ENCODE measurements at regions not wholly inside any gene's neighbourhood (a gene's known extent, or its start where the extent isn't known, plus 50 kb on each side); places are given as distances from the start of the nearest gene placed in this dataset.
A peak's percentile ranks its signal among the peaks of the same experiment; 100 is the strongest.
"Not testable (repeated sequence)": the region's sequence is repeated elsewhere in the genome, so short reads cannot be mapped to it uniquely, and the experiment has no call there.

DNA sequence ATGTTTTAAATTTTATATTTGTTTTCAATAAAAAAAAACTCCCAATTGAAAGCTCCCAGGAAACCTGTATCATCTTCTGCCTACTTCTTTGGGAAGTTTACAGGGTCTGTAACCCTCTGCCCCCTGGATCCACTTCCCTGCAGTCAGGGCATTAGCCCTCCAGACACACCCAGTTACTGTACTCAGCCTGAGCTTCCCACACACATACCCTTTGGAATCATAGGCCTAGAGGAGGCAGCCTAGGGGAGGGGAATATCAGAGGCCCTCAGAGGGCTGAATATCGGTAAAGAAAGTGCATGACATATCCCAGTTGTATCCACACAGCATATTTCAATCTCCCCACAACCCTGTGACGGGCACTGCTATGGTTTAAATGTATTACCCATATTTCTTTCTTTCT lies 56.2 kb upstream of the TFPI start:
- H3K4me1 ChIP-seq (ENCODE audit: control insufficient read depth, insufficient read depth, low read length); H3K9ac ChIP-seq (ENCODE audit: low read depth, low read length): not testable (repeated sequence)

DNA sequence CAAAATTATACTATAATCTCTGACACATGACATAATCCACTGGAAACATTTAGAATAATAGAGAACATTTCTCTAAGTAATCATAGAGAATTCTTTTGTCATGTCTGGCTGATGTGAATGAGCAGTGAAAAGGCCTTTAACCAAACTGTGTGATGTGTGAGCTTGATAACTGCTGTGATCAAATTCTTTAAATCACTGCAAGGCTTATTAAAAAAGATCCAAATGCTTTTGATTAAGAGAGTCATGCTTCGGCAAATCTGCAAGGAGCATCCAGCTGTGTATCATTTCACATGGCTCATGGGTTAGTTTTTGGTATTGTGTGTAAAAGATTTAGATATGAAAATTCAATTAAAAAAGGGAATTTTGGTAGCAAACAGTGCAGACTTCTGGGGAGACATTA lies 58.6 kb upstream of the TFPI start:
- no peak overlapping the region for H3K27ac ChIP-seq (ENCODE audit: low read depth, low read length)
- H3K4me1 ChIP-seq (ENCODE audit: control insufficient read depth, insufficient read depth, low read length): peaks cover 28% of the 10 kb centered on the region
- no peak overlapping the region for H3K4me3 ChIP-seq (ENCODE audit: low read depth, low read length)
- no peaks in the 10 kb centered on the region for H3K9me3 ChIP-seq (ENCODE audit: control insufficient read depth, insufficient read depth, low read length)
- no peaks in the 10 kb centered on the region for H3K36me3 ChIP-seq (ENCODE audit: control insufficient read depth, insufficient read depth, low read length)
- H3K9ac ChIP-seq (ENCODE audit: low read depth, low read length): no peak overlapping the region
- H3K27me3 ChIP-seq (ENCODE audit: control insufficient read depth, insufficient read depth, low read length): peaks cover 3% of the 10 kb centered on the region; the same call in 1 of the 2 replicates

More for the DNA sequence above, 56.2 kb upstream of the TFPI start:
- not testable (repeated sequence) for H3K4me3 ChIP-seq (ENCODE audit: low read depth, low read length); H3K9me3 ChIP-seq (ENCODE audit: control insufficient read depth, insufficient read depth, low read length); H3K27ac ChIP-seq (ENCODE audit: low read depth, low read length); H3K36me3 ChIP-seq (ENCODE audit: control insufficient read depth, insufficient read depth, low read length); H3K27me3 ChIP-seq (ENCODE audit: control insufficient read depth, insufficient read depth, low read length)

DNA sequence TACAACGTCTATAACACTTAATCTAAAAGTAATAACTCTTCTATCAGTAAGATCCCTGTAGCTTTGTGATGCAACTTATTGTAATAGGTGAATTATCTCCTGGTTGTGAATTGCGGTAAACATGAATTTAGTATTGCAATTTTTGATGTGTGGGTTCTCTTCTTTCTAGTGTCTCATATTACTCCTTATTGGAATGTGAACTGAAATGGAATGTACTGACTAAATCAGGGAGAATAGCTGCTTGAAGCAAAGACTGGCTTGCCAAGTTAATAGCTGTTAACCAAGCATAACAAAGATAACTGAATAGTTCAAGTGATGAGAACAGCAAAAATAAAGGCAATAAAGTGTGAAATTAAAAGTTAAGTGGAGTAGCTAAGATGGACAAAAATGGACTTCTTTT lies 60.5 kb upstream of the TFPI start:
- no peaks in the 10 kb centered on the region for H3K36me3 ChIP-seq (ENCODE audit: control insufficient read depth, insufficient read depth, low read length)
- H3K27me3 ChIP-seq (ENCODE audit: control insufficient read depth, insufficient read depth, low read length): peaks cover 3% of the 10 kb centered on the region; the same call in 1 of the 2 replicates
- H3K9me3 ChIP-seq (ENCODE audit: control insufficient read depth, insufficient read depth, low read length): no peaks in the 10 kb centered on the region
- H3K4me1 ChIP-seq (ENCODE audit: control insufficient read depth, insufficient read depth, low read length): peaks cover 47% of the 10 kb centered on the region
- no peak overlapping the region for H3K27ac ChIP-seq (ENCODE audit: low read depth, low read length)
- H3K4me3 ChIP-seq (ENCODE audit: low read depth, low read length): no peak overlapping the region
- H3K9ac ChIP-seq (ENCODE audit: low read depth, low read length): no peak overlapping the region

DNA sequence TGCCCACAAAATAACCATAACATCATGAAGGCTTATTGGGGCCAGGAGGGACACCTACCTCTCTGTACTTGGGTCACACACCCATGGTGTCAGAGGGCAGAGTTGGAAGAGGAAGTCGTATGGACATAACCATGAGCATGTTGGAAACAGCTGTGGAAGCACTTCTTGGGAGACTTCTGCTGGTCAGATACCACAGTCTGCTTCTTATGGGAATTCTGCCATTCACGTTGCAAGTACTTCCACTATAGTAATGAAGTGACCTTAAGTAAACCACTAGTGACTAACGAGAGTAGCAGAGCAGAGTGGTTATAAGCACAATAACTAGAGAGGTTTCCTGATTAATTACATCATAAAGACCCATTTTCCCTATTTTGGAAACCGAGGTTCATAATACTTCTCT lies 61.1 kb upstream of the TFPI start:
- Histone ChIP-seq H3K27ac (ENCODE audit: low read depth, low read length) (peak overlapping the region; percentile 12), H3K36me3 (ENCODE audit: control insufficient read depth, insufficient read depth, low read length) (no peaks in the 10 kb centered on the region)

DNA sequence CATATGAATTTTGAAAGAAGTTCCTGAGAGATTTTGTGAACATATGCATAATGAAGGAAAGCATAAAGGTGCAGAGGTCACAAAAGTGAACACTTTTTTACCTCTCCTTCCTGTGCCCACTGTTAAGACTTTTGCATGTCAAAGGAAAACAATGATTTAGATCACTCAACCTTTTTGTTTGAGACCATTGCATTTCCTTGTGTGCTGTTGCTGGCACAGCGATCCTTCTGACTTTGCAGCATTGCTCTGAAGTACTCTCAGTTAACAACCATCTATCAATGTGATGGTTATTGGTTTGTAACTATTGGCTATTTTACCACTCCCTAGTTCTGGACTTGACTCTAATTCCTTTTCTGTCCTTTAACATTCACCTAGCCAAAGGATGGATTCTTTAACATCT lies 61.7 kb upstream of the TFPI start:
- Histone ChIP-seq H3K9ac (ENCODE audit: low read depth, low read length) (no peak overlapping the region), H3K4me3 (ENCODE audit: low read depth, low read length) (no peak overlapping the region; the same call in 1 of the 2 replicates), H3K36me3 (ENCODE audit: control insufficient read depth, insufficient read depth, low read length) (no peaks in the 10 kb centered on the region), H3K4me1 (ENCODE audit: control insufficient read depth, insufficient read depth, low read length) (peaks cover 48% of the 10 kb centered on the region), H3K9me3 (ENCODE audit: control insufficient read depth, insufficient read depth, low read length) (no peaks in the 10 kb centered on the region), H3K27ac (ENCODE audit: low read depth, low read length) (no peak overlapping the region), H3K27me3 (ENCODE audit: control insufficient read depth, insufficient read depth, low read length) (no peaks in the 10 kb centered on the region)

More for the DNA sequence above, 61.1 kb upstream of the TFPI start:
- Histone ChIP-seq H3K4me3 (ENCODE audit: low read depth, low read length) (no peak overlapping the region), H3K4me1 (ENCODE audit: control insufficient read depth, insufficient read depth, low read length) (peaks cover 48% of the 10 kb centered on the region), H3K27me3 (ENCODE audit: control insufficient read depth, insufficient read depth, low read length) (no peaks in the 10 kb centered on the region), H3K9me3 (ENCODE audit: control insufficient read depth, insufficient read depth, low read length) (no peaks in the 10 kb centered on the region), H3K9ac (ENCODE audit: low read depth, low read length) (no peak overlapping the region)

DNA sequence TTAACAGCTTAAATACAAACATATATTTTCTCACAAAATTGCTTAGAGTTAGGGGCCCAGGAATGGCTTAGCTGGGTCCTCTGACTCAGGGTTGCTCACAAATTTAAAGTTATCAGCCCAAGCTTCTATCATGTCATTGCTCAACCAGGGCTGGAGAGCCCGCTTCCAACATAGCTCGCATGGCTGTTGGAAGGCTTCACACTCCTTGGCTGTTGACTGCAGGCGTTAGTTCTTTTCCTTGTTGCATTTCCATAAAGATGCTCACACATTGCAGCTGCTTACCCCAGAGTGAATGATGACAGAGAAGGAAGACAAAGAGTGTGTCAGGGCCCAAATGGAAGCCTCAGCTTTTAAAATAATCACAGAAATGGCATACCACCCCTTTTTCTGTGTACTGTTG lies 62.9 kb upstream of the TFPI start:
- H3K27ac ChIP-seq (ENCODE audit: low read depth, low read length): no peak overlapping the region
- H3K27me3 ChIP-seq (ENCODE audit: control insufficient read depth, insufficient read depth, low read length): no peaks in the 10 kb centered on the region
- no peaks in the 10 kb centered on the region for H3K36me3 ChIP-seq (ENCODE audit: control insufficient read depth, insufficient read depth, low read length)
- no peak overlapping the region for H3K9ac ChIP-seq (ENCODE audit: low read depth, low read length)
- H3K4me3 ChIP-seq (ENCODE audit: low read depth, low read length): no peak overlapping the region
- peaks cover 55% of the 10 kb centered on the region for H3K4me1 ChIP-seq (ENCODE audit: control insufficient read depth, insufficient read depth, low read length)
- H3K9me3 ChIP-seq (ENCODE audit: control insufficient read depth, insufficient read depth, low read length): no peaks in the 10 kb centered on the region

DNA sequence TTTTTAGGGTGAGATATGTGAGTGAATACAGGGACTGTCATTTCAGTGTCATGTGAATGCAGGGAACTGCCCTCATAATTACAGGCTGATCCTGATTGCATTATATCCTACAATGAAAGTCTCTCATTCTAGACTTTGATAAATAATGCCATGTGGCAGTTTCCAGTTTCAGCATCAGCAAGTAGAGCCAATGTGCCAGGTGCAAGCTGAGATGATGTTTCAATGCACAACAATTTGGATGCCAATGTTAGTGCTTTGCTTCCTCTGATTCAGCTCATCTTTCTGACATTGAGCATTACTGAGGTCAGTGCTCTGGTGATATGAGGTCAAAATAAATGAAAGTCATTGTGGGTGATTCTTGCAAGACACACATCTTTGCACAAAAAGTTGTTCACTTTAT lies 63.7 kb upstream of the TFPI start:
- Histone ChIP-seq H3K36me3 (ENCODE audit: control insufficient read depth, insufficient read depth, low read length) (no peaks in the 10 kb centered on the region), H3K9ac (ENCODE audit: low read depth, low read length) (no peak overlapping the region), H3K4me3 (ENCODE audit: low read depth, low read length) (no peak overlapping the region), H3K27ac (ENCODE audit: low read depth, low read length) (no peak overlapping the region), H3K27me3 (ENCODE audit: control insufficient read depth, insufficient read depth, low read length) (no peaks in the 10 kb centered on the region), H3K4me1 (ENCODE audit: control insufficient read depth, insufficient read depth, low read length) (peaks cover 61% of the 10 kb centered on the region), H3K9me3 (ENCODE audit: control insufficient read depth, insufficient read depth, low read length) (no peaks in the 10 kb centered on the region)

DNA sequence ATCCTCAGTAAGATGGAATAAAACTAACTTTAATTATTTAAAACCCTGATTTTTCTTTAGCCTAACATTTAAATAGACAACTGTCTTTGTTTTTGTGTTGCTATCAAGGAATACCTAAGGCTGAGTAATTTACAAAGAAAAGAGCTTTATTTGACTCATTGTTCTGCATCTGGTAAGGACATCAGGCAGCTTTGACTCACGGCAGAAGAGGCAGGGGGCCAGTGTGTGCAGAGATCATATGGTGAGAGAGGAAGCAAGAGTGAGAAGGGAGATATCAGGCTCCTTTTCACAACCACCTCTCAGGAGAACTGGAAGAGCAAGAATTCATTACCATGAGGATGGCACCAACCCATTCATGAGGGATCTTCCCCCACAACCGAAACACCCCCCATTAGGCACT lies 64.6 kb upstream of the TFPI start:
- Histone ChIP-seq H3K9me3 (ENCODE audit: control insufficient read depth, insufficient read depth, low read length) (no peaks in the 10 kb centered on the region), H3K9ac (ENCODE audit: low read depth, low read length) (no peak overlapping the region), H3K27ac (ENCODE audit: low read depth, low read length) (peak overlapping the region; percentile 71), H3K4me3 (ENCODE audit: low read depth, low read length) (no peak overlapping the region), H3K4me1 (ENCODE audit: control insufficient read depth, insufficient read depth, low read length) (peaks cover 61% of the 10 kb centered on the region), H3K27me3 (ENCODE audit: control insufficient read depth, insufficient read depth, low read length) (no peaks in the 10 kb centered on the region), H3K36me3 (ENCODE audit: control insufficient read depth, insufficient read depth, low read length) (no peaks in the 10 kb centered on the region)

DNA sequence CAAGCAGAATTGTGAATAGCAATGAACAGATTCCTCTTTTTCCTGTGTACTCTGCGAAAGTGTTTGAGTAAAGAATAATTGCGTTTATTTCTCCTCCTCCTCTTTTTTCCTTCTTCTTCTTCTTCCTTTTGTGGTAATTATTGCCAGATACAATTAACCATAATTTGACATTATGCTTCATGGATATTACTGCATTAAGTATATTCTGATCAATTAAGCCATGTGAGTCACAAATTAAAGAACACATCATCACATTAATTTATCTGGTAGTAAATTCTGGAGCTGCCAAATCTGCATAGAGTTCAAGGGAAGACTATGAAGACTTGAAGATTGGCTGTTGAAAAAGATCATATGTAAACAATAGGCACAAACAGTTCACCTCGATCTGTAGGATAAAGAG lies 72.9 kb upstream of the TFPI start:
- Histone ChIP-seq H3K27ac (ENCODE audit: low read depth, low read length) (no peak overlapping the region), H3K27me3 (ENCODE audit: control insufficient read depth, insufficient read depth, low read length) (no peaks in the 10 kb centered on the region), H3K36me3 (ENCODE audit: control insufficient read depth, insufficient read depth, low read length) (no peaks in the 10 kb centered on the region), H3K9me3 (ENCODE audit: control insufficient read depth, insufficient read depth, low read length) (0 out of 2 replicates have a peak, but pooled peaks cover 4% of the 10 kb centered on the region), H3K4me3 (ENCODE audit: low read depth, low read length) (no peak overlapping the region), H3K4me1 (ENCODE audit: control insufficient read depth, insufficient read depth, low read length) (peaks cover 28% of the 10 kb centered on the region), H3K9ac (ENCODE audit: low read depth, low read length) (no peak overlapping the region)

DNA sequence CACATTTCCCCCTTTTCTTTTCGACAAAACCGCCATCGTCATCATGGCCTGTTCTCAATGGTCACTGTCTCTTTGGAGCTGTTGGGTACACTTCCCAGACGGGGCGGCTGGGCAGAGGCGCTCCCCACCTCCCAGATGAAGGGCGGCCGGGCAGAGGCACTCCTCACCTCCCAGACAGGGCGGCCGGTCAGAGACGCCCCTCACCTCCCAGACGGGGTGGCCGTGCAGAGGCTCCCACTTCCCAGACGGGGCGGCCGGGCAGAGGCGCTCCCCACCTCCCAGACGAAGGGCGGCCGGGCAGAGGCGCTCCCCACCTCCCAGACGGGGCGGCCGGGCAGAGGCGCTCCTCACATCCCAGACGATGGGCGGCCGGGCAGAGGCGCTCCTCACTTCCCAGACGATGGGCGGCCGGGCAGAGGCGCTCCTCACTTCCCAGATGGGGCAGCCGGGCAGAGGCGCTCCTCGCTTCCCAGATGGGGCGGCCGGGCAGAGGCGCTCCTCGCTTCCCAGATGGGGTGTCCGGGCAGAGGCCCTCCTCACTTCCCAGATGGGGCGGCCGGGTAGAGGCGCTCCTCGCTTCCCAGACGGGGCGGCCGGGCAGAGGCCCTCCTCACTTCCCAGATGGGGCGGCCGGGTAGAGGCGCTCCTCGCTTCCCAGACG lies 82.6 kb upstream of the TFPI start:
- not testable (repeated sequence) for H3K9ac ChIP-seq (ENCODE audit: low read depth, low read length); H3K27ac ChIP-seq (ENCODE audit: low read depth, low read length); H3K4me3 ChIP-seq (ENCODE audit: low read depth, low read length); H3K36me3 ChIP-seq (ENCODE audit: control insufficient read depth, insufficient read depth, low read length); H3K4me1 ChIP-seq (ENCODE audit: control insufficient read depth, insufficient read depth, low read length); H3K27me3 ChIP-seq (ENCODE audit: control insufficient read depth, insufficient read depth, low read length)
- peaks cover 19% of the 10 kb centered on the region for H3K9me3 ChIP-seq (ENCODE audit: control insufficient read depth, insufficient read depth, low read length)

DNA sequence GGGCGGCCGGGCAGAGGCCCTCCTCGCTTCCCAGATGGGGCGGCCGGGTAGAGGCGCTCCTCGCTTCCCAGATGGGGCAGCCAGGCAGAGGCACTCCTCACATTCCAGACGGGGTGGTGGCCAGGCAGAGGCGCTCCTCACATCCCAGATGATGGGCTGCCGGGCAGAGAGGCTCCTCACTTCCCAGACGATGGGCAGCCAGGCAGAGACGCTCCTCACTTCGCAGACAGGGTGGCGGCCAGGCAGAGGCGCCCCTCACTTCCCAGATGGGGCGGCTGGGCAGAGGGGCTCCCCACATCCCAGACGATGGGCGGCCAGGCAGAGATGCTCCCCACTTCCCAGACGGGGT lies 83.1 kb upstream of the TFPI start:
- H3K9ac ChIP-seq (ENCODE audit: low read depth, low read length); H3K36me3 ChIP-seq (ENCODE audit: control insufficient read depth, insufficient read depth, low read length); H3K27me3 ChIP-seq (ENCODE audit: control insufficient read depth, insufficient read depth, low read length); H3K4me3 ChIP-seq (ENCODE audit: low read depth, low read length); H3K27ac ChIP-seq (ENCODE audit: low read depth, low read length); H3K4me1 ChIP-seq (ENCODE audit: control insufficient read depth, insufficient read depth, low read length): not testable (repeated sequence)
- peaks cover 19% of the 10 kb centered on the region for H3K9me3 ChIP-seq (ENCODE audit: control insufficient read depth, insufficient read depth, low read length)

DNA sequence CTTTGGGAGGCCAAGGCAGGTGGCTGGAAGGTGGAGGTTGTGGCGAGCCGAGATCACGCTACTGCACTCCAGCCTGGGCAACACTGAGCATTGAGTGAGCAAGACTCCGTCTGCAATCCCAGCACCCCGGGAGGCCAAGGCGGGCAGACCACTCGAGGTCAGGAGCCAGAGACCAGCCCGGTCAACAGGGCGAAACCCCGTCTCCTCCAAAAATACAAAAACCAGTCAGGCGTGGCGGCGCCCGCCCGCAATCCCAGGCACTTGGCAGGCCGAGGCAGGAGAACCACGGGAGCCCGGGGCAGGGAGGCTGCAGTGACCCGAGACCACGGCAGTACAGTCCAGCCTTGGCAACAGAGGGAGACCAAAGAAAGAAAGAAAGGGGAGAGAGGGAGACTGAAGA lies 83.5 kb upstream of the TFPI start:
- H3K27me3 ChIP-seq (ENCODE audit: control insufficient read depth, insufficient read depth, low read length); H3K36me3 ChIP-seq (ENCODE audit: control insufficient read depth, insufficient read depth, low read length); H3K4me1 ChIP-seq (ENCODE audit: control insufficient read depth, insufficient read depth, low read length); H3K4me3 ChIP-seq (ENCODE audit: low read depth, low read length); H3K27ac ChIP-seq (ENCODE audit: low read depth, low read length); H3K9ac ChIP-seq (ENCODE audit: low read depth, low read length): not testable (repeated sequence)
- peaks cover 19% of the 10 kb centered on the region for H3K9me3 ChIP-seq (ENCODE audit: control insufficient read depth, insufficient read depth, low read length)
